Thyroid gland (tissue), 4 donors: ENCODE measurements at regions not wholly inside any gene's neighbourhood (a gene's known extent, or its start where the extent isn't known, plus 50 kb on each side); places are given as distances from the start of the nearest gene placed in this dataset.
"Not testable (repeated sequence)": the region's sequence is repeated elsewhere in the genome, so short reads cannot be mapped to it uniquely, and the experiment has no call there.

Experiments
- DNase-seq, 2 donors: peaks; one replicate each; pipeline ENCODE4 v3.0.0-alpha.2; 2019
- H3K27ac ChIP-seq, 3 donors: fragments of 200-600 bp; sonication (generic); 1 replicate in 2 of 3; 2 replicates in 1 of 3; pipeline ENCODE4 v1.5.1; 2016 to 2019; ENCODE audit warnings: mild to moderate bottlenecking in 1 of 3, moderate library complexity in 1 of 3
- H3K27me3 ChIP-seq: fragments of 200-600 bp; sonication (generic); one replicate; pipeline ENCODE4 v1.5.1; 2019
- H3K36me3 ChIP-seq, 2 donors: fragments of 200-600 bp; sonication (generic); one replicate each; pipeline ENCODE4 v1.5.1; 2016 to 2019
- H3K4me1 ChIP-seq, 2 donors: fragments of 200-600 bp; sonication (generic); one replicate each; pipeline ENCODE4 v1.5.1; 2017 to 2019
- H3K4me3 ChIP-seq, 3 donors: fragments of 200-600 bp; sonication (generic); replicated peaks in 1 of 3; 1 replicate in 2 of 3; 2 replicates in 1 of 3; pipeline ENCODE4 v1.5.1; 2016; ENCODE audit warnings: mild to moderate bottlenecking in 1 of 3
- H3K9me3 ChIP-seq: fragments of 200-600 bp; sonication (generic); one replicate; pipeline ENCODE4 v1.5.1; 2017
- CTCF ChIP-seq, 6 experiments: fragments of 200-600 bp in 3 of 6; fragments of 450-650 bp in 3 of 6; sonication (generic) in 3 of 6; IDR thresholded peaks; one replicate each; pipeline ENCODE4 v1.5.1; 2016 to 2019; ENCODE audit warnings: antibody characterized with exemption in 6 of 6, mild to moderate bottlenecking in 2 of 6, inconsistent platforms in 1 of 6, moderate library complexity in 1 of 6
- POLR2A ChIP-seq, 2 donors: fragments of 450-650 bp; IDR thresholded peaks; one replicate each; pipeline ENCODE4 v1.6.1; 2017; ENCODE audit warnings: antibody characterized with exemption in 2 of 2, mild to moderate bottlenecking in 2 of 2, moderate library complexity in 1 of 2
- WGBS, 2 donors: methylation state at CpG; one replicate each; pipeline ENCODE4 v1.1.5; 2017; 5-methylcytosine and 5-hydroxymethylcytosine counted together
- intact Hi-C: fragments of 100-400 bp; cut with DNase I; formaldehyde crosslinking; loops from one replicate; pipeline ENCODE4 v1.15.1; 2023

DNA sequence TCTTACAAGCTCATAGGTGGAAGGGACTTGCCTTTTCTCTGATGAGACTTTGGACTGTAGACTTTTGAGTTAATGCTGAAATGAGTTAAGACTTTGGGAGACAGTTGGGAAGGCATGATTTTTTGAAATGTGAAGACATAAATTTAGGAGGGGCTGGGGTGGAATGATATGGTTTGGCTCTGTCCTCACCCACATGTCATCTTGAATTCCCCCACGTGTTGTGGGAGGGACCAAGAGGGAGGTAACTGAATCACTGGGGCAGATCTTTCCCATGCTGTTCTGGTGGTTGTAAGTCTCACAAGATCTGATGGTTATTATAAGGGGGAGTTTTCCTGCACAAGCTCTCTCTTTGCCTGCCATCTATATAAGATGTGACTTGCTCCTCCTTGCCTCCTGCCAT is 777.9 kb downstream of the CENPC start:
- WGBS, 2 donors: 56 to 75% methylated on average over 1 of the region's 1 CpG

DNA sequence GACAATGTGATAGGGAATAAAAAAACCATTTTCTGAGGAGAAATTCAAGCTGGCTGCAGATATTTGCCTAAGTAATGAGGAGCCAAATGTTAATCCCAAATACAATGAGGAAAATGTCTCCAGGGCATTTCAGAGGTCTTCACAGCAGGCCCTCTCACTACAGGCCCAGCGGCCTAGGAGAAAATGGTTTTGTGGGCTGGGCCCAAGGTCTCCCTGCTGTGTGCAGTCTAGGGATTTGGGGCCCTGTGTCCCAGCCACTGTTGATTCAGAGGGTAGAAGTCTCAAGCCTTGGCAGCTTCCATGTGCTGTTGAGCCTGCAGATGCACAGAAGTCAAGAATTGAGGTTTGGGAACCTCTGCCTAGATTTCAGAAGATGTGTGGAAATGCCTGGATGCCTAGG is 778.7 kb downstream of the CENPC start:
- DNase-seq: no peak
- Histone ChIP-seq H3K4me1 (no peaks in the 10 kb centered on the region), H3K9me3 (no peaks in the 10 kb centered on the region), H3K27me3 (no peaks in the 10 kb centered on the region), H3K4me3 (no peak overlapping the region), H3K36me3 (no peaks in the 10 kb centered on the region), H3K27ac (no peak overlapping the region)
- intact Hi-C loops: no loop called here
- WGBS, 2 donors: 63 to 67% methylated on average over 1 of the region's 1 CpG
- TF ChIP-seq CTCF (IDR thresholded peaks at IDR 0.05): no peak
- TF ChIP-seq POLR2A (IDR thresholded peaks at IDR 0.05): no peak

More for the DNA sequence above, 777.9 kb downstream of the CENPC start:
- Histone ChIP-seq H3K27me3 (no peaks in the 10 kb centered on the region), H3K9me3 (no peaks in the 10 kb centered on the region), H3K4me3 (no peak overlapping the region), H3K4me1 (no peaks in the 10 kb centered on the region), H3K36me3 (no peaks in the 10 kb centered on the region), H3K27ac (no peak overlapping the region)
- intact Hi-C loops: no loop called here
- TF ChIP-seq CTCF (IDR thresholded peaks at IDR 0.05) (no peak), POLR2A (IDR thresholded peaks at IDR 0.05) (no peak)
- no peak for DNase-seq

- H3K9me3 ChIP-seq: no peaks in the 10 kb centered on the region
- intact Hi-C loops: no loop called here
- no peak overlapping the region for H3K4me3 ChIP-seq
- H3K36me3 ChIP-seq: no peaks in the 10 kb centered on the region
- no peaks in the 10 kb centered on the region for H3K4me1 ChIP-seq
- H3K27ac ChIP-seq: no peak overlapping the region
- no peak for DNase-seq
- 70 to 76% methylated on average over 2 of the region's 2 CpGs for WGBS, 2 donors
- no peaks in the 10 kb centered on the region for H3K27me3 ChIP-seq
- TF ChIP-seq POLR2A (IDR thresholded peaks at IDR 0.05): no peak
- TF ChIP-seq CTCF (IDR thresholded peaks at IDR 0.05): no peak
These were observed 795.0 kb downstream of the CENPC start for GRCh38 chr4:66750273-66750672.

DNA sequence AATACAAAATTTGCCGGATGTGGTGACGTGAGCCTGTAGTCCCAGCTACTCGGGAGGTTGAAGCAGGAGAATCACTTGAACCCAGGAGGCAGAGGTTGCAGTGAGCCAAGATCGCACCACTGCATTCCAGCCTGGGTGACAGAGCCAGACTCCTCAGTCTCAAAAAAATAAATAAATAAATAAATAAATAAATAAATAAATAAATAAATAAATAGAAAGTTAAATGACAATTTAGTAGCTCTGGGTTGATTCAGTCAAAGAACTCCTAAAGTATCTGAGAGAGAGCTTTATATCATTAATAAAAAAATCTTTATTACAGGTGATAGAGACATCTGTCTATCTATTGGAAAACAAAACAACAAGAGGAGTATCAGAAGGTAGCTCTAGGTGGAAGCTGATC is 798.4 kb downstream of the CENPC start:
- DNase-seq, H3K27me3 ChIP-seq, H3K4me3 ChIP-seq, H3K36me3 ChIP-seq, H3K4me1 ChIP-seq, H3K9me3 ChIP-seq, H3K27ac ChIP-seq, intact Hi-C loops: not testable (repeated sequence)
- 86 to 97% methylated on average over 4 of the region's 4 CpGs for WGBS, 2 donors

GRCh38 chr4:66741081-66741480 is 804.2 kb downstream of the CENPC start:
- WGBS, 2 donors: 84 to 90% methylated on average over 2 of the region's 2 CpGs
- H3K4me3 ChIP-seq: no peak overlapping the region
- no peak overlapping the region for H3K27ac ChIP-seq
- intact Hi-C loops: no loop called here
- no peak for TF ChIP-seq CTCF (IDR thresholded peaks at IDR 0.05)
- no peak for TF ChIP-seq POLR2A (IDR thresholded peaks at IDR 0.05)
- no peaks in the 10 kb centered on the region for H3K9me3 ChIP-seq
- H3K27me3 ChIP-seq: no peaks in the 10 kb centered on the region
- no peak for DNase-seq
- H3K36me3 ChIP-seq: no peaks in the 10 kb centered on the region
- H3K4me1 ChIP-seq: no peaks in the 10 kb centered on the region

- intact Hi-C loops: no loop called here
- WGBS, 2 donors: 57 to 63% methylated on average over 3 of the region's 3 CpGs
- H3K27ac ChIP-seq: no peak overlapping the region
- no peaks in the 10 kb centered on the region for H3K36me3 ChIP-seq
- no peaks in the 10 kb centered on the region for H3K4me1 ChIP-seq
- no peaks in the 10 kb centered on the region for H3K27me3 ChIP-seq
- TF ChIP-seq POLR2A (IDR thresholded peaks at IDR 0.05): no peak
- no peak for TF ChIP-seq CTCF (IDR thresholded peaks at IDR 0.05)
- H3K9me3 ChIP-seq: no peaks in the 10 kb centered on the region
- DNase-seq: no peak
- no peak overlapping the region for H3K4me3 ChIP-seq
These were observed 808.7 kb downstream of the CENPC start for GRCh38 chr4:66736606-66737005.
